Natural killer cell (primary cell): ENCODE measurements at regions not wholly inside any gene's neighbourhood (a gene's known extent, or its start where the extent isn't known, plus 50 kb on each side); places are given as distances from the start of the nearest gene placed in this dataset.

ENCODE experiments used
- ATAC-seq, 3 donors: fragments of 150-1000 bp in 2 of 3; fragments of 200-7000 bp in 1 of 3; cut with Tn5 transposase; 1 replicate in 1 of 3; 2 replicates in 2 of 3; pipeline ENCODE4 v1.10.0; 2021; ENCODE audit warnings: mild to moderate bottlenecking in 2 of 3, moderate library complexity in 2 of 3
- DNase-seq, 2 donors: peaks; one replicate each; pipeline versions ENCODE4 v3.0.0 to v3.0.0-alpha.2; 2013 to 2021; ENCODE audit warnings: mixed read lengths in 1 of 2
- H3K27ac ChIP-seq: one replicate; pipeline ENCODE4 v1.5.1; 2013; ENCODE audit warnings: mild to moderate bottlenecking, low read length
- H3K27me3 ChIP-seq: one replicate; pipeline ENCODE4 v1.6.1; 2013; ENCODE audit warnings: low read length; ENCODE audit not compliant: control insufficient read depth, insufficient read depth
- H3K36me3 ChIP-seq: one replicate; pipeline ENCODE4 v1.6.1; 2013; ENCODE audit warnings: low read length; ENCODE audit not compliant: control insufficient read depth, insufficient read depth
- H3K4me1 ChIP-seq: one replicate; pipeline ENCODE4 v1.6.1; 2013; ENCODE audit warnings: low read length; ENCODE audit not compliant: control insufficient read depth, insufficient read depth
- H3K4me3 ChIP-seq: one replicate; pipeline ENCODE4 v1.5.1; 2013; ENCODE audit warnings: low read length
- H3K9me3 ChIP-seq: one replicate; pipeline ENCODE4 v1.6.1; 2013; ENCODE audit warnings: low read length; ENCODE audit not compliant: control insufficient read depth, insufficient read depth
- H3K27ac Mint-ChIP-seq, 2 donors: one replicate each; pipeline ENCODE4 v1.8.0; 2022; ENCODE audit warnings: mild to moderate bottlenecking in 2 of 2, mixed read lengths in 2 of 2, moderate library complexity in 1 of 2
- H3K27me3 Mint-ChIP-seq, 2 donors: one replicate each; pipeline ENCODE4 v1.8.0; 2022; ENCODE audit warnings: low read depth in 2 of 2, mixed read lengths in 2 of 2
- H3K36me3 Mint-ChIP-seq: one replicate; pipeline ENCODE4 v1.8.0; 2022; ENCODE audit warnings: mixed read lengths
- H3K4me1 Mint-ChIP-seq, 2 donors: one replicate each; pipeline ENCODE4 v1.8.0; 2022; ENCODE audit warnings: mixed read lengths in 2 of 2
- H3K4me3 Mint-ChIP-seq: one replicate; pipeline ENCODE4 v1.8.0; 2022; ENCODE audit warnings: mild to moderate bottlenecking, moderate library complexity, mixed read lengths
- H3K9me3 Mint-ChIP-seq, 2 donors: one replicate each; pipeline ENCODE4 v1.8.0; 2022; ENCODE audit warnings: mixed read lengths in 2 of 2
- WGBS: methylation state at CpG from one replicate; pipeline ENCODE4 v1.1.7; 2013; ENCODE audit warnings: missing lambda C conversion rate; ENCODE audit not compliant: insufficient coverage; 5-methylcytosine and 5-hydroxymethylcytosine counted together
- intact Hi-C: fragments of 100-400 bp; cut with micrococcal nuclease; formaldehyde crosslinking; loops from one replicate; pipeline ENCODE4 v1.14.2; 2022
- TF ChIP-seq, protein P1 (sequence below): fragments of 200-600 bp; IDR thresholded peaks from one replicate; pipeline ENCODE4 v1.8.0; 2022; ENCODE audit warnings: antibody characterized with exemption

GRCh38 chrX:79452881-79453280 is 85.7 kb upstream of the ITM2A start:
- no peaks in the 10 kb centered on the region for H3K4me1 ChIP-seq
- intact Hi-C loops, result loop anchor here (10.0 kb wide), 1 partner anchor 898 kb away; no protein-coding TSS in a partner anchor
- no peak for DNase-seq
- H3K4me3 ChIP-seq, result no peak overlapping the region
- Mint-ChIP-seq H3K27me3 (peaks cover 0 to 5% of the 10 kb centered on the region in 2 donors), H3K4me3 (no peak overlapping the region), H3K36me3 (no peaks in the 10 kb centered on the region), H3K9me3 (no peaks in the 10 kb centered on the region), H3K27ac (no peak overlapping the region), H3K4me1 (peaks cover 10 to 16% of the 10 kb centered on the region in 2 donors)
- no peak overlapping the region for H3K27ac ChIP-seq
- no peaks in the 10 kb centered on the region for H3K9me3 ChIP-seq
- H3K36me3 ChIP-seq, result no peaks in the 10 kb centered on the region
- no peaks in the 10 kb centered on the region for H3K27me3 ChIP-seq
- TF ChIP-seq, protein P1, sequence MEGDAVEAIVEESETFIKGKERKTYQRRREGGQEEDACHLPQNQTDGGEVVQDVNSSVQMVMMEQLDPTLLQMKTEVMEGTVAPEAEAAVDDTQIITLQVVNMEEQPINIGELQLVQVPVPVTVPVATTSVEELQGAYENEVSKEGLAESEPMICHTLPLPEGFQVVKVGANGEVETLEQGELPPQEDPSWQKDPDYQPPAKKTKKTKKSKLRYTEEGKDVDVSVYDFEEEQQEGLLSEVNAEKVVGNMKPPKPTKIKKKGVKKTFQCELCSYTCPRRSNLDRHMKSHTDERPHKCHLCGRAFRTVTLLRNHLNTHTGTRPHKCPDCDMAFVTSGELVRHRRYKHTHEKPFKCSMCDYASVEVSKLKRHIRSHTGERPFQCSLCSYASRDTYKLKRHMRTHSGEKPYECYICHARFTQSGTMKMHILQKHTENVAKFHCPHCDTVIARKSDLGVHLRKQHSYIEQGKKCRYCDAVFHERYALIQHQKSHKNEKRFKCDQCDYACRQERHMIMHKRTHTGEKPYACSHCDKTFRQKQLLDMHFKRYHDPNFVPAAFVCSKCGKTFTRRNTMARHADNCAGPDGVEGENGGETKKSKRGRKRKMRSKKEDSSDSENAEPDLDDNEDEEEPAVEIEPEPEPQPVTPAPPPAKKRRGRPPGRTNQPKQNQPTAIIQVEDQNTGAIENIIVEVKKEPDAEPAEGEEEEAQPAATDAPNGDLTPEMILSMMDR, result no peak
- no CpG with 5 or more reads among the region's 1 CpG for WGBS
- ATAC-seq, result no peak

GRCh38 chrX:79444694-79445210 is 77.6 kb upstream of the ITM2A start:
- no peak overlapping the region for H3K27ac Mint-ChIP-seq
- intact Hi-C loops, result no loop called here
- no peaks in the 10 kb centered on the region for H3K4me1 Mint-ChIP-seq
- Histone ChIP-seq H3K36me3 (no peaks in the 10 kb centered on the region), H3K9me3 (no peaks in the 10 kb centered on the region), H3K4me3 (no peak overlapping the region), H3K4me1 (no peaks in the 10 kb centered on the region), H3K27me3 (no peaks in the 10 kb centered on the region), H3K27ac (no peak overlapping the region)
- no peaks in the 10 kb centered on the region for H3K9me3 Mint-ChIP-seq
- H3K36me3 Mint-ChIP-seq, result no peaks in the 10 kb centered on the region
- ATAC-seq, result no peak
- TF ChIP-seq, protein P1, result no peak
- H3K27me3 Mint-ChIP-seq, result no peaks in the 10 kb centered on the region
- DNase-seq, result no peak
- WGBS, result 100% methylated on average over 1 of the region's 3 CpGs
- H3K4me3 Mint-ChIP-seq, result no peak overlapping the region

- Mint-ChIP-seq H3K27ac (no peak overlapping the region), H3K36me3 (no peaks in the 10 kb centered on the region), H3K4me1 (no peaks in the 10 kb centered on the region), H3K9me3 (no peaks in the 10 kb centered on the region), H3K4me3 (no peak overlapping the region), H3K27me3 (no peaks in the 10 kb centered on the region)
- WGBS, result 100% methylated on average over 1 of the region's 1 CpG
- H3K36me3 ChIP-seq, result no peaks in the 10 kb centered on the region
- intact Hi-C loops, result no loop called here
- no peaks in the 10 kb centered on the region for H3K27me3 ChIP-seq
- no peaks in the 10 kb centered on the region for H3K4me1 ChIP-seq
- no peak overlapping the region for H3K27ac ChIP-seq
- ATAC-seq (no peak), DNase-seq (no peak)
- no peaks in the 10 kb centered on the region for H3K9me3 ChIP-seq
- no peak overlapping the region for H3K4me3 ChIP-seq
- TF ChIP-seq, protein P1, result no peak
Measured at GRCh38 chrX:79443121-79443520, 76.0 kb upstream of the ITM2A start.

- no peak for ATAC-seq
- H3K4me1 Mint-ChIP-seq, result no peaks in the 10 kb centered on the region
Measured at GRCh38 chrX:79440336-79440735, 73.2 kb upstream of the ITM2A start.

More at GRCh38 chrX:79440336-79440735, 73.2 kb upstream of the ITM2A start:
- H3K4me1 ChIP-seq, result no peaks in the 10 kb centered on the region
- Mint-ChIP-seq H3K9me3 (no peaks in the 10 kb centered on the region), H3K27ac (no peak overlapping the region), H3K27me3 (no peaks in the 10 kb centered on the region), H3K36me3 (no peaks in the 10 kb centered on the region), H3K4me3 (no peak overlapping the region)
- H3K27ac ChIP-seq, result no peak overlapping the region
- WGBS, result 96% methylated on average over 5 of the region's 5 CpGs
- intact Hi-C loops, result no loop called here
- no peaks in the 10 kb centered on the region for H3K36me3 ChIP-seq
- no peaks in the 10 kb centered on the region for H3K27me3 ChIP-seq
- TF ChIP-seq, protein P1, result no peak
- no peak for DNase-seq
- no peak overlapping the region for H3K4me3 ChIP-seq
- H3K9me3 ChIP-seq, result no peaks in the 10 kb centered on the region
